NCI-H345 treated with DMSO at 0.1 percent for 48 hours (cell line): ENCODE measurements at regions not wholly inside any gene's neighbourhood (a gene's known extent, or its start where the extent isn't known, plus 50 kb on each side); places are given as distances from the start of the nearest gene placed in this dataset.

Source experiments
- DNase-seq: peaks from one replicate; lab custom pipeline; 2025; ENCODE audit not compliant: unreplicated experiment; lab: John Stamatoyannopoulos, UW

DNA sequence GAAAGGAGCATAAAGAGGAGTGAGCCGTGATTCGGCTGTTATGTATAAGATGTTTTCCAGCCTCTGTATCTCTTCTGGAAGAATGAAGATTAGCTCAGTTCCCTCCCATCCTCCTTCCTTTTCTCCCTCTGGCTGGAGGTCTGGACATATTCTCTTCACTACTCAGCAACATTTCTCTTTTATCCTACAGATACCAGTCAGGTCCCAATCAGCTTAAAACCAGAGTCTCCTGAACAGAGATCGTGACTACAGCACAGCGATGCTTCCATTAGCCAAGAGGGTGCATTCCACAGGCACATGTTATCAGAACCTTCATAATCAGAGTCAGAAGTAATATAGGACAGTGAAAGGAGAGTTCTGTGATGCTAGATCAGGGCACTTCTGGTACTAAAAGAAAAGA is 133.9 kb upstream of the SOX4 start:
- DNase-seq = no peak

DNA sequence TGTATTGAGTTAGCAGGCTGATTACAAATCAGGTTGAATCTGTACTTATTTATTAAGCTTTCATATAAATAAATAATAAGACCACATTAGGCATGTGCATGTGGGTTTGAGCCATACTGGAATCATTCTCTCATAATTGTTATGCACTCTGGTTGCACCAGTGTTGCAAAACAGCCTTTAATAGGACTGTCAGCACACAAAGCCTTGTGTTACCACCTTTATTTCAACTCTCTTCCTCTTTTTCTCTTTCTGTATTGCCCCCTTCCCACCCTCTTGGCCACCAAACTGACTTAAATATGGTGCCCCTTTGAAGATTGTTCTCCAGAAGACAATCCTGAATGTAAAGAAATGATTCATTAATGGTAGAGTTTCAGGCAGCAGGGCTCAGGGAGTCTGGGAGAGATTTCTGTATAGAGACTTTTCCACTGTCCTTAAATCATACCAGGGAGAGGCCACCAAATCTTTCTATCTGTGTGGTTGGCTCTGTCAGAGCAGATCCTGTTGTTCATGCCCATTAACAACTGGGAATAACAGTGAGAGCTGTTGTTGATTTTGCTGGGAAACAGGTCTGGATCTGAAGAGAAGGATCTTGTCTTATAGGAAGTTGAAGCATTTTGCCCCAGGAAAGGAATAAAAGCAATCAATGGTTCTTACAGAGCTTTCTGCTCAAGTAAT is 131.6 kb upstream of the SOX4 start:
- no peak for DNase-seq

DNA sequence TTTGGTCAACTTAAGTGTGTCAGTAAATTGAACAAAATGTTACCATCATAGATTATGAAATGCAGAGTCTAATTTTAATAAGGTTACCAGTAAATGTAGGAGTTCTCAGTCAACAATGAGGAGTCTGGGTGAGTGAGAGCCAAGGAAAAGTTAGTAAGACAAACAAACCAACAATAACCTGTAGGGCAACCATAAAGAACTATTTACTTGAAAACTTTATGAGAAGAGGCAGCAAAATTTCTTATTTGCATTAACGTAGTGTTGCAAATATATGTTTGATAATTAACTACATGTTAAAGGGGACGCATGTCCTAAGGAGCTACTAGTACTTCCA is 131.1 kb upstream of the SOX4 start:
- DNase-seq = no peak

DNA sequence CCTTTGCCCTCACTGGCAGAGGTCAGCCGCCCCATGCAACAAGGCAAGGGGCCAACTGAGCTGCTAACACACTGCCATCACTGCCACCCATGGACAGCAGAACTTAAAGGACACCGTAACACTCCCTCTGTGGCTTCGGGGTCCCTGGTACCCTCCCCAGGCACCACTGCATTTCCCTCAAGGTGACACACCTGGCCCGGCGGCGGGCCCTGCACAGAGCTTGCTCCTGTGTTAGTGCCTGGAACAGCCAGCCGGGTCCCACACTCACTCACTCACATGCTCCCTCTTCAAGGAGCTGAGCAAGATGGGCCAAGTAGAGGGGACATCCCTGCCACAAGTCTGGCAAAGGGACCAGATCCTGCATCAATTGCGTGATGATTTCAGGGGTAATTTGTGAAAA is 126.5 kb upstream of the SOX4 start:
- DNase-seq = no peak

DNA sequence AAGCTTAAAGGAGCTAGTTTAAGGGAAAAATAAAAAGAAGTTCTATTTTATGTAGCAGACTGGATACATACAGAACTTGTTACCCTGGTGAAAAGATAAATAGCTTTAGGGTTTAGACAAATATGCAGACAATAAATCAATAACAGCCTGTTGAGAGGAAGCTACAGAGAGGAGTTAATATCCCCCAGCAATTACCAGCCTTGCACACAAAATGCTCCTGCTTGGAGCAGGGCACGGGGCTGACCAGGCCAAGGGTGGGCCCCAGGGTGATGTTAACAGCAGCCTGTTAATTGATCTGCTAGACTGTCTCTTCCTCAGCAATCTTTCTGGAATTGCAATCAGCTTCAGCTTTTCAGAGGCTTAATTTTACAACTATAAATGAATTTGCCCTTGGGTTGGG is 125.1 kb upstream of the SOX4 start:
- no peak for DNase-seq

DNA sequence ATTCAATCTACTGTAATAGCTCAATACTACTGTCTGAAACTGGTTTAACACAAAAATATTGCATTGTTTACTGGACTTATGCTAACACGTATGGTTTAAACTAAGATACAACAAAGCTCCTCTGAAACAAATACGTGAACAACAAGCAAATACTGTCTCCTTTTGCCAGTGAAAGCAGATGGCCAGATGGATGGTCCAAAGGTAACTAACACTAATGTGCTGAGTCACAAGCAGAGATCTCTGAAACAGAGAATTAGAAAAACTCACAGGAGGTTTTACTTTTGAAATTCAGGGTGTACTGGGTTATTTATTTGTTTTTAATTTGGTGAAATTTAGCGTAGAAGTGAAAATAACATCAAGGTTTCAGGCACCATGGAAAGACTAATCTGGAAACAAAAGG is 124.3 kb upstream of the SOX4 start:
- DNase-seq = no peak

DNA sequence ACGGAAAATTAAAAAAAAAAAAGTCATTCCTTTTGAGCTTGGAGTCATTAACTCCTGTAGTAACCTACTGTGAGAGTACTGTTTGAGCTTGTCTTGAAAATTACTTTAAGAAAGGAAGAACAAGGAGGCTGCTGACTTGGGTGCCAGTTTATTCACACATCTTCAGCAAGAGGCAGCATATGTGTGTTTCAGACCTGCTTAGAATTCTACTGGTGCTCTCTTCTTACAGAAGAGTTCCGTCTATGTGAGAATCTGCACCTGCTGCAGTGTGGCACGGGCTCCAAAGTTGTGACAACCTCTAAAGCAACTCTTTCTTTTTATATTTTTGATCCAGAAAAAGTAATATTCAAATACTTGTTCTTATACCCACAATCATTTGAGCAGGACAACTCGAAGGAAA is 117.4 kb upstream of the SOX4 start:
- DNase-seq = no peak

DNA sequence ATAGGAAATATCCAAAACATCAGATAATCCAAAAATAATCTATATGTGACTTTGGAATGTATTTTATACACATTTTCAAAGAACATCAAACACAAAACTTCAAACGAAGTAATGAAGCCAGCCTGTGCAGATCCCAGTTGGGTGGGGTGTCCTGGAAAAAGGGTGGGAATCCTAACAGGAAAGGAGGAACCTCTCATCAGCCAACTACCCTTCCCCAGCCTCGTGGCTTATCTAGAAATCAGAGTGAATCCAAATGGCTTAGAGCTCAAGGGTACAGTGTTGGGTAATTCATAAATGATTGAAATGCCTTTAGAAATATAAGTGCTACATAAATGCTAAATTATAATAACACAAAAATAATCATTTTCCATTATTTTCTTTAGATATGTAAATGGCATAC is 115.1 kb upstream of the SOX4 start:
- DNase-seq = no peak

DNA sequence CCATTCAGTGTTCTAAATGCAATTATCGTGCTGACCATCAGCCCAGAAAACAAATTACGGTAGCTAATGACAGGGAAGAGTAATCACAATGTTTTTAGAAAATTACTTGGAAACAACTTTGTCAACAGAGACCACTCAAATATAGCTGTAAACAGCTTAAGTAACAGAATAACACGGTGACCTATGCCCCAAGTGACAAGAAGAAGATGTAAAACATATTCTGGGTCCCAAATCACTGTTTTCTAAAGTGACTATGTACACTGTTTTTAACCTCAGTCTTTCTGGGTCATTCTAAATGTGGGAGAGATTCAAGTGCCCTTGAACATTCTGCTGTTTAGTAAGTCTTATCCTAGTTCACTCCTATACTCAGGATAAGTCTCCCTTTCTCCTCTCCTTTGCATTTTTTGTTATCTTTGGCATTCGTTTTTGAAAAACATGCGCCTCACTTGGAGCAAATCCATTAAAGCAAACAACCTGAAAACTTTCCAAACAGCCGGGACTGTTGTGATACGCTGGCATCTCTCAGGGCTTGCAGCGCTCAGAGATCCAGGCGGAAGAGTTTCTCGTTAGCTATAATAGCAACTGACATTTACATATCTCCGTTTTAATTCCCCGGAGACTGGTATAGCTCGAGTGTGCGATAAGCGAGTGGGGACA is 114.5 kb upstream of the SOX4 start:
- DNase-seq = no peak

DNA sequence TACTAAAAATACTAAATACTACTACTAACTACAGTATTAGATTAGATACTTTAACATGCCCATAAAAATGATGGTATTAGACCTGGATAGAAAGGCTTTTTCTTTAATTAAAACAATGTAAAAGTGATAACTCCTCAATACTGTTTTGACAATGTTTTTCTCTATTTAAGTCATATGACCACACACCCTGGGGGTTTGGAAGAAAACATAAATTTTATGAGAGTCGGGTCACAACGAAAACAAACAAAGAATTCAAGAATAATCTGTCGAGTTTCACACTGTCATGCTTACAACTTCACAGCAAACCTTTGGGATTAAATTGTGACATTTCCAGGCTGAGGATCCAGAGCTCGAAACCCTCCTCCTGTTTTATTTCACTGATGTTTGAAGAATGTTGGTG is 107.4 kb upstream of the SOX4 start:
- DNase-seq = no peak

DNA sequence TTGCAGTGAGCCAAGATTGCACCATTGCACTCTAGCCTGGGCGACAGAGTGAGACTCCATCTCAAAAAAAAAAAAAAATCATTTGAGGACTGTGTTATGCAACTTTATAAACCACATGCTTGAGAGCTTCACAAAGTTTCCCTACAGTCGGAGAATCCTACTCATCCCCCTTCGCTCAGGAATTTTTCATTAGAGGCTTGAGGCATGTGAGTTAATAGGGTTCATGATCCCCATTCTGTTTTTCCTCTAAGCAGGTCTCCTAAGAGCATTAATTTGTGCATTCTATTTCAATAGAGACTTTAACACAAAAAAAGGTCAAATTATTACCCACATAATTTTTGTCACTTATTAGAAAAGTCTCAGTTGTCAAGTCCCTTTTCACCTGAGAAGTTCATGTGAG is 103.7 kb upstream of the SOX4 start:
- no peak for DNase-seq

DNA sequence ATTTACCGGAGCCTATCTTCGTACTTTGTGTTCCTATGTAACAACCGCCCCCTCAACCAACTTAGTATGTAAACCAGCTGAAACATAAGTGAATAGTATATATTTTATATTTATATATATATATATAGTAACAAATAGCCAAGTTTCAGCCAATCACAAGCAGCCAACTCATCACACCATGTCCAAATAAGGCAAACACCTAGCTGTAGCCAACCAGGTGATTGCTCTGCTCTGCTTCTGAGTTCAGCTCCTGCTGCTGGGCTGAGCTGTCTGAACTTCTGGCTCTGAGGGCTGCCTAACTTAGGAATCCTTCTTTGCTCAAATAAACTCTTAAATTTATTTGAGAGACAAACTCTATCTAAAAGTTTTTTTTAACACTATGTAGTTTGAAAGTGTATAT is 101.6 kb upstream of the SOX4 start:
- DNase-seq = no peak

DNA sequence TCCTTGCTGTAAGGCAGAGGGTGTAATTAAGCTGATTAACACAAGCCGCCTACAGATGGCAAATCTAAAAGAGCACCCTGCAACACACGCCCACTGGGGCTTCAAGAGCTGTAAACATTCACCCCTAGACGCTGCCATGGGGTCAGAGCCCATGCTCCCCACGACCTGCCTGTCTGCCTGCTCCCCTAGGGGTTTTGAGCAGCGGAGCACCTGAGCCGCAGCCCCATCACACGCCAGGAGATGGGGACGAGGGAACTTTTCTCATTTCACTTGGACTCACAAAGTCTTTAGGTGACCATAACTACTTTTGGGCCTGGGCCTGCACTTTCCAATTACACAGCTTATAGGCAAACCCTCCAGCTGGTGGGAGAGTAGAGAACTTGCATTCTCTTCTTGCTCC is 99.0 kb upstream of the SOX4 start:
- no peak for DNase-seq

DNA sequence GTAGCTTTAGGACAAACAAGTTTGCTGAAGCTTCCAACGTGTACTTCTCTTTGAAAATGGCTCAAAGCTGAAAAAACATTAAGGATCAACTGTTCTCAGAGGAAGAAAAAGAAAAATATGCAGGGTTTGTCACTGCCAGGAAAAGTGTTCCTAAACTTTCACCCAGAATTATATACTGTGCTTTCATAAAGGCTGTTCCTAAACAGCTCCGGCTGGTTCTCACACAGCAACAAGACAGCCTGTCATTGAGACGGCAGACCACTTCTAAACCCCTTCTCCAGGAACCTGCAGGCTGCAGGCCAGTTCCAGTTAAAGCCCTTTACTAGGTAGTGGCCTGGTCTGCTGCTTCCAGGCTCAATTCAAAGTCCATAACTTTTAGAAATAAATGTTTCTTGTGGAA is 97.4 kb upstream of the SOX4 start:
- no peak for DNase-seq

DNA sequence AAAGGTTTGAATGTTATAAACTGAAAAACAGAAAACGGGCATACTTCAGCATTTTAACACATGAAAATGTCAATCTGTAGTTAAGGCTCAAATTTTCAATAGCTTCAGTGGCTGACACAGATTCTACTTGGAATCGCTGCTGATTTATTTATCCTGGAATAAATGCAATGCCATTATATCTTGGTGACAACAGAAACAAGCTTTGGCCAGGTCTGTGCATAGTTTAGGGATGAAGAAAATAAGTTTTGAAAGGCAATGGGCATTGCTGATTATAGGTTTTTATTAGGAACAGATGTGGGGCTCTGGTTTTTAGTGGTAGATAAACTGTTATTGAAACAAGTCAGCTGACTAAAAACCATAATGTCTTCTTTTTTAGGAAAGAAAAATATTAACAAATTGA is 96.8 kb upstream of the SOX4 start:
- DNase-seq = no peak

DNA sequence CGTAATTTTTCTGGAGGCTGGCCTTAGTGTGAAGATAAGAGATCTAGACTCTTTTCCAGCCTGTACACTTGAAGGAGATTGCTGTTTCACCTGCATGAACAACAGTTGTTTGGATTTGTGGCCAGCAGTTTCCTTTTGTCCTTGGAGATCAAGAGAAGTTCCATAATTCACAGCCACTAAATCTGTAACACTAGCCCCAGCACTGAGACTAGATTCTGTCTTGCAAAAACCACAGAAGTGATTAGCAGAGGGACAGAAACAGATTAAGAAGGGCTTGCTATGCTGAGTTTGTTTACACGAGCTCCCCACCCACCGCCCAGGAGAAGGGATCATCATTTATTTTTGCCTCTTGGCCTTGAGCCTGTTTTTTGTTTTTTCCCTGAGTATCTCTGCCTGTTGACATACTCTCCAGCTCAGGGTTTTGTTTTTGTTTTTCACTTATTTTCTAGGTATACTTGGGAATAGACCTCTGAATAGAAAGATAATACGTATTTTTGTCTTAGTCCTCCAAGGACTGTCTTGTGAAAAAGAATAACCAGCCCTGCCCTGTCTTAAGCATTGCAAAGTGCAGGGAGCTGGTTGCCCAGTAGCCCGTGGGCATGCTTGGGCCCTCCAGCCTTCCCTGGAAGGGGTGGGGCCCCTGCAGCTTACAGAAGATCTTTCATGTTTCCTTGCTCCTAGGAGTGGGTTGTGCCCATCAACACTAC is 93.1 kb upstream of the SOX4 start:
- peak; percentile 82 for DNase-seq

DNA sequence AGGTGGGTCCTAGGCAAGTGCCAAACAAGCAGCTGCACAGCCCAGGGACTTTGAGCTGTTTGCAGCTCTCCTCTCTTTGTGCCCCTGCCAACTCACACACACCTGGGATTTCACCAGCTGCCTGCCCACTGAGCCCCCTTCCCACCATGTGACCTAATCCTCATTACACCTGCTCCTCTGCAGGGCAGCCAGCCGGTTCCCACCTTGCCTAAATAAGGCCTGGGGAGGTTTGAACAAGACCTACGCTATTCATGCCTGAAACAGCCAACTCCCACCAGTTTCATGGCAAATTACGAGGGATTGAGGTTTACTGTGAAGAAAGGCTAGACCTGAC is 92.6 kb upstream of the SOX4 start:
- DNase-seq = peak; percentile 95

DNA sequence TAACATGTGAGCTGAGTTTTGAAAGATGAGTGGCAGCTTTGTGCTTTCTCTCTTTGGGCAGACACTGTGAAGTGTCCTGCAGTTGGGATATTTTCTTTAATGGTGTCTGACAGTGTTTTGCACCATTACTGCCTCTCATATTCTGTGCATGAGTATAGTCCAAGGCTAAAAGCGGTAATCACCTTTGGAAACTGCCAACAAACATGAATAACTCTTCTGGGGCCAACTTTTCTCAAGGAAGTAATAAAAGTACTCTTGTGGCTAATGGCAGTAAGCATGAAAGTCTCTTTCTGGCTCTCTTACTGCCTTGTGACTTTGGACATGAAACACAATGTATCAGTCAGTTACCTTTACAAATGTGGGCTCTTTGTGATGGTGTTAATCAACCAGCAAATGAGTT is 91.7 kb upstream of the SOX4 start:
- DNase-seq = no peak

DNA sequence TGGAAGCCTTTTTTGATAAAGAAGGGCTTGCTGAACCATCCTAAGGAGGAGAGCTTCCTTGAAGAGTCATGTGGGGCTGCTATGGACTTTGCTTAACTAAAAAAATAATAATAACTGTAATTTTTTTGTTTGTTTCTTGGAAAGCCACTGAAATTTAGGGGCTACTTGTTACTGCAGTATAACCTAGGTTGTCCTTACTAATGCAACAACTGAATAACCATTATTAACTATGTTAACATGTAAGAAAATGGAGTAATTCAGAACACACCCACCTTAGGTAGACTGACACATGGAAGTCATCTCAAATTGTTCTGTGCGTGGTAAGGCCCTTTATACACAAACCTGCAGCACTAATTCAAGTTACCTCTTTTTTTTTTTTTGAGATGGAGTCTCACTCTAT is 90.9 kb upstream of the SOX4 start:
- DNase-seq = no peak

DNA sequence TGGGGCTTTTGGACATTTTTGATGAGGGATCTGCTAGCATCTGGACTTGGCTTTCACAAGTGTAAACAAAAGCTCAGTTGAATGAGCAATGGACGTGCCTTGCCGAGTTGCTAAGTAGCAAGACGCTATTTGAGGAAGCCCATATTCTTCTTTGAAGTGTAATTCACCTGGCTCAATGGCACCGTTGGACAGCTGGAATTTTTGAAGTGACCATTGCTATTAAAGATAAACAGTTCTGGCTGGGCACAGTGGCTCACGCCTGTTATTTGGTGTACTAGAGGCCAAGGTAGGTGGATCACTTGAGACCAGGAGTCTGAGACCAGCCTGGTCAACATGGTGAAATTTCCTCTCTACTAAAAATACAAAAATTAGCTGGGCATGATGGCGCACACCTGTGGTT is 88.8 kb upstream of the SOX4 start:
- no peak for DNase-seq

DNA sequence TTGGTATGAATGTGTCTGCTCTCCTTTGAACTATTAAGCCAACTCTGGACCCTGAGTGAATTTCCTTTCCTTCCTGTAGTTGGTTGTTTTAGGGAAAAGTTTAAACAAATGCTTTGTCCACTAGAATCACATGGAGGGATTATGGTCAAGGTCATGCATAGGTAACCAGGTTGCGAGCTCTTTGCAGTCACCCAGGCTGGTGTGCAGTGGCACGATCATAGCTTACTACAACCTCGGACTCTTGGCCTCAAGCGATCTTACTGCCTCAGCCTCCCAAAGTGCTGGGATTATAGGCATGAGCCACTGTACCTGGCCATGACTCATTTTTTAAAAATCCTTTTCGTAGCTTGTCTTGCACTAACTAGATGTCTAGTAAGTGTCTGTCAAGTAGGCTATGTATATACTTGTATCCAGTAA is 88.0 kb upstream of the SOX4 start:
- DNase-seq = no peak

DNA sequence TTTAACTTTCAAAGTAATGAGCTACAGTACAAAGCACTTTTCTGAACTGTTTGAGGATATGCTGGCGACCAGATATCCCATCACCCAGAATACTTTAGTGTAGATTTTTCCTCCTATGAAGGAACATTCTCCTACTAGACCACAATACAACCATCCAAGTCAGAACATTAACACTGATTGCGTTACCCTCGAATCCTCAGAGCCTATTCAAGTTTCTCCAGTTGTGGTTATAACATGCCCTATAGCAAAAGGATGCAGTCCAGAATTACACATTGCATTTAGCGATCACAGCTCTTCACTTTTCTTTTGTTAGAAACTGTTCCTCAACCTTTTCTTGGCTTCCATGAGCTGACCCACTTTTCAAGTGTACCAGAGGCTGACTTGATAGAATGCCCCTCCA is 87.4 kb upstream of the SOX4 start:
- no peak for DNase-seq

DNA sequence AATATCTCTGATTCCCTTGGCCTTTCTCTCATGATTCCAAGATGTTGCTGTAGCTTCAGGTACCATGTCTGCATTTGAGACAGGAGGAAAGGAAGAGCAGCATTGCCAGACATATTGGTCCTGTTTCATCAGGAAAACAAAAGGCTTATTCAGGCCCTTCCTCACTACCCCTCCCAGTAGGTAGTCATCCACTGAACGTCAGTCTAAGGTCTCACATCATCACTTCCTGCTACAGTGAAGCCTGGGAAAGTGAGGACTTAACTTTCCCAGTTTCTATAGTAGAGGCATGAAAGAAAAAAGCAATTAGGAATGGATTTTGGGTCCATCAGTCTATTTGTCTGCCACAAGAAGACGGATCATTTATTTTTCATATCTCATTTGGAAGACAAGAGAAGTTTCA is 85.7 kb upstream of the SOX4 start:
- no peak for DNase-seq
